HG03354 (cell line): ENCODE measurements at regions not wholly inside any gene's neighbourhood (a gene's known extent, or its start where the extent isn't known, plus 50 kb on each side); places are given as distances from the start of the nearest gene placed in this dataset.
A peak's percentile ranks its signal among the peaks of the same experiment; 100 is the strongest.
"Not testable (repeated sequence)": the region's sequence is repeated elsewhere in the genome, so short reads cannot be mapped to it uniquely, and the experiment has no call there.

Source experiments
- ATAC-seq: cut with Tn5 transposase; IDR thresholded peaks from one replicate; pipeline ENCODE4 v1.9.1; 2021; ENCODE audit warnings: mild to moderate bottlenecking; ENCODE audit not compliant: unreplicated experiment, poor library complexity, severe bottlenecking

DNA sequence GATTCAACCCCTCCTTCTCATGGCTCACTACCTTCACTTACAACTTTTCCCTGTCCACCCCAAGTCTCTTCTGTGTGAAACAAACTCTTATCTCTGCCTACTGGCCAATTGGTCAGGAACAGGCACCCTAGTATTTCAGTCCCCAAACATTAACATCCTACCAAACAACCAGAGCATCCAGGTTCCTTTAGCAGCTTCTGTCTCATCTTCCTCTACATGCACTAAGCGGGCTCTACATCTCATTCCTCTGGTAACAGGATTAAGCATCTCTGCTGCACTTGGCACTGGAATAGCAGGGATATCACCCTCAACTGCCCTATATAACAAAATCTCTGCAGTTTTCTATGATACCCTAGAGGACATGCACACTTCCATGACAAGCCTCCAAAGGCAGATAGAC, 116.2 kb downstream of the JRKL start:
- no peak for ATAC-seq

DNA sequence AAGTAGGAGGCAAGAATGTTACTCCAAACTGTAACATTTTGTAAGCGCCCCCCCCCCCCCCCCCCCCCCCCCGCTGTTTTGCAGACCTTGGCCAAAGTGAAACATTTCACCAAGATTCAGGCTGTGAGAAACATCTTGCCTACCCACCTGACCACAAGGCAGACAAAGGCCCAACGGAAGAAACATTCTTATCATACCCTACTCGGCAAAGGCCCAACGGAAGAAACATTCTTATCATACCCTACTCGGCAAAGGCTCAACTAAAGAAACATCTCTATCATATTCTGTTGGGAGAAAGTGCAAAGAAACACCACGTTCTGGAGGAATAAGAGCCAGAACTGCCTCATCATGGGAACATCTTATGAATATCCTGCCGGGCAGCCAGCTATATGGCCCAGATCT, 117.1 kb downstream of the JRKL start:
- no peak for ATAC-seq

DNA sequence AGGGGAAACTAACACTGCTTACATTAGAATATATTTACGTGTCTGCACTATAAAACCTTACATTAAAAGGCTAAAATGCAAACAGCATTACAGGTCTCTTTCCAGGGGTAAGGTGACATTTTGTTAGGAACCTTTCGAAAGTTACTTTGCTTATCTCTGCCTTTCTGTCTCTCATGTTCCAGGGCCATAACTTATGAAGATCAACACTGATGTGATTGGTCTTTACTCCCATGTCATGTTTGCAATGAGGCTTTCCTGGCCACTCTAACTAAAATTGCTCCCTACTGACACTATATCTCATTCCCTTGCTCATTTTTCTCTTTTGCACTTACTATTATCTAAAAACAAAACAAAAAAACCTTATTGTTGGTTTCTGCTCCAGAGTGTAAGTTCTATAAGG, 119.0 kb downstream of the JRKL start:
- no peak for ATAC-seq

DNA sequence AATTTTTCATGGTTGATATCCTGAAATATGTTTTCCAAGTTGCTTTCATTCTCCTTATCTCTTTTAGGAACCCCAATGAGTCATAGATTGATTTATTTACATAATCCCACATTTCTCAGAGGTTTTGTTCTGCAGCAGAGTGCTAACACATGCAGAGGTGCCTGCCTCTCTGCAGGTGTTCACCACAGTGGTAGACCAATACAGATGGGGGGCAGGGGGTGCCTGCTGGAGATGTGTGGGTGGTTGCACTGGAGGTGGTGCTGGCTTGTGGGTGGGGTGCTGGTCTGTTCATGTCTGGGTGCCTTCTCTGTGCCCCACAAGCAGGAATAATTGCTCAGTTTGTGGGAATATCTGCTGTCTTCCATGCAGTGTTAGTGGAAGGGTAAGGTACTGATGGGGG, 131.1 kb downstream of the JRKL start:
- no peak for ATAC-seq

DNA sequence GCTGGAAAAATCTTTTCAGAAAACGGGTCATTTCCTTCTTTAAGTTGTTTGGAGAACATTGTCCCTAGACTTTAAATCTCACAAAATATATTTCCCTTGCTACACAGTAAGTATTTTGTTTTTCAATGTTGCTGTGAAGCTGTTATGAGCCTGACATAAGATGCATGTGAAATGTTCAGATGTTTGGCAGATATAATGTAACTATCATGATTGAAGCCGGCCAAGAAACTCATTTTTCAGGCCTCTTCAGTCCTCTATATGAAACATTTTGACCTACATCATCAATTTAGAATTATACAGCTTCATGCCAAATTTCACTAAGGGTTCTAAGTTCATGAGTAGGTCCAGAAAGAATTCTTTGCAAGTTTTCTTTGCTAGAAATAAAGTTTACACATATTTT, 133.8 kb downstream of the JRKL start:
- ATAC-seq = no peak

DNA sequence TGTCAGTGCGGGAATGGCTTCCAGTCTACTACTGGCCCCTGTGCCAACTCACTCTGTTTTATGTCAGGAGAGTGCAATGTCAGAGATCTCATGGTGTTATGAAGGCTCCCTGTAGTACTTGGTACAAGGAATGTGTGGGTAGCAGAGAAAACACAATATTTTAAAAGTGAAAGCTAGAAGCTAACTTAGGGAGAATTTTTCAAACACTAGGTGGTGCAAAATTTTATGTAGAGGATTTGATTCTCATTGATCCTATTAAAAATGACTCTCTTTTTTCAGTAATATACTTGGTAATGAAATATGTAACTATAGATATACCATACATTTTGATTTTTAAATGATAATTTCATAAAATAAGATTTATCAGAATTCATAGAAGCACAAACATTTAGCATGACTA, 134.7 kb downstream of the JRKL start:
- ATAC-seq = no peak

DNA sequence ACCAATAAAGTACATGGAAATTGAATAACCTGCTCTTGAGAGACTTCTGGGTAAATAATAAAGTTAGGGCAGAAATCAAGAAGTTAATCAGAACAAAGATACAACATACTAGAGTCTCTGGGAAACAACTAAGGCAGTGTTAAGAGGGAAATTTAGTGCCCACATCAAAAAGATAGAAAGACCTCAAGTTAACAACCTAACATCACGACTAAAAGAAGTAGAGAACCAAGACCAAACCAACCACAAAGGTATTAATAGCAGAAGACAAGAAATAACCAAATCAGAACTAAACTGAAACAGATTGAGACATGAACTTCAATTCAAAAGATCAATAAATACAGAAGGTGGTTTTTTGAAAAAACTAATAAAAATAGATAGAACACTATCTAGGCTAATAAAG, 140.7 kb downstream of the JRKL start:
- no peak for ATAC-seq

DNA sequence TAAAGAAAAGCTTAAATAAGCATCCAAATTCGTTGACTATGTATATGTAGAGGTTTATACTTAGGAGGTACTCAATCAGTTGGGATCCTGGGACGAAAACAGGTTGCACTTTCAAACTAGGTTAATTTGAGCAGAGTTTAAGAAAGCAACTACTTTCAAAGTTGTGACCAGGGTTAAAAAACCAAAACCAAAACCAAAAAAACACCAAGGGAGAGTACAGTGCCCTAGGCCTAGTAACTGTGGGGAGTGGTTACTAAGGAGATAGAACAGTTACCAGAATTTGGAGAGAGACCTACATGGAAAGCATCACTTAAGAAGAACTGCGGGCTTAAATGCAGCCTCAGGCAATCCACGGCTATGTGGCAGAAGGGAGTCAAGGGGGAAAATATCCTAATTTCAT, 148.3 kb downstream of the JRKL start:
- ATAC-seq = peak; percentile 57

DNA sequence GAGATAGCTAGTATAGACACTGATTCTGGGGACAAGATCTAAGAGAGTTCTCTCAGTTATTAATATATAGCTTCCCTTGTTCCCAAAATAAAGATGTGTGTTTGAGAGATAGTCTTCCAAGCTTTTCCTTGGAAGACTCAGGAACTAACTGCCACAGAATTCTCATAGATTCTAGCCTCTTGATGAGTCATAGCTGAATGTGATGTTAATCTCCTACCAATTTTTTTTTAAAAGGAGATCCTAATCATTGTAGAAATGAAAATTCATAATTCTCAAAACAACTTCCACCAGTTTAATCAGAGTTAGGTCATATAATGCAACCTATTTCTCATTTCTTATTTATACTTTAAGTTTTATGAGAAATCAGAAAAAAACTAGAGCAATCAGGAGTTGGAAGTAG, 148.8 kb downstream of the JRKL start:
- ATAC-seq = no peak

DNA sequence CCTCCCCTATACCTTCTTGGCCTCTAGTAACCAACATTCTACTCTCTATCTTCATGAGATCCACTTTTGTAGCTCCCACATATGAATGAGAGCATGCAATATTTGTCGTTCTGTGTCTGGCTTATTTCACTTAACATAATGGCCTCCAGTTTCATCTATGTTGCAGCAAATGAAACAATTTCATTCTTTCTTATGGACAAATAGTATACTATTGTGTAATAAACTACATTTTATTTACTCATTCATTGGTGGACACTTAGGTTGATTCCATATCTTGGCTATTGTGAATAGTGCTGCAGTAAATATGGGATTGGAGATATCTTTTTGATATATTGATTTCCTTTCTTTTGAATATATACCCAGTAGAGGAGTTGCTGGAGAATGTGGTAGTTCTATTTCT, 151.1 kb downstream of the JRKL start:
- ATAC-seq = no peak

DNA sequence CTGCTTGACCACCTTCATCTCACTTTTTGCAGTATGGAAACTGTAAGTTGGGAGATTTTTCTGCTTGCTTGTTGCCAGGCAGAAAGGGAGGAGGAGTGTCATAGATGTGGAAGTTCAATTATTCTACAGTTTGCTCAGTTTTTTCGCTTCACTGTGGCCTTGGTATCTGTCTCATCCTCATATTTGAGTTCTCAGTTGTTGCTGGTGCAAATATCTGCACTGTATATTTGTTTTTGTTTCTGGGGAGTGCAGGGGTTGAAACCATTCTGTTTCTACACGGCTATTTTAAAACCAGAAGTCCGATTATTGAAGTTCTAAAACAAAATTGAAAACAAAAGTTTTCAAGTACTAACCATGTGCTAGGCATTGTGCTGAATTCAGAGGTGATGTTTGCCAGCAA, 153.4 kb downstream of the JRKL start:
- ATAC-seq = no peak

DNA sequence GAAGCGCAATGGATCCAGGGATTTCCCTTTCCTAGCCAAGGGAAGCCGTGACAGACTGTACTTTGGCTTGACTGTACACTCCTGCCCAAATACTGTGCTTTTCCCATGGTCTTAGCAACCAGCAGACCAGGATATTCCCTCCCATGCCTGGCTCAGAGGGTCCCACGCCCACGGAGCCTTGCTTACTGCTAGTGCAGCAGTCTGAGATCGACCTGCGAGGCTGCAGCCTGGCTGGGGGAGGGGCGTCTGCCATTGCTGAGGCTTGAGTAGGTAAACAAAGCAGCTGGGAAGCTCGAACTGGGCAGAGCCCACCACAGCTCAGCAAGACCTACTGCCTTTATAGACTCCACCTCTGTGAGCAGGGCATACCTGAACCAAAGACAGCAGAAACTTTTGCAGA, 155.4 kb downstream of the JRKL start:
- not testable (repeated sequence) for ATAC-seq

DNA sequence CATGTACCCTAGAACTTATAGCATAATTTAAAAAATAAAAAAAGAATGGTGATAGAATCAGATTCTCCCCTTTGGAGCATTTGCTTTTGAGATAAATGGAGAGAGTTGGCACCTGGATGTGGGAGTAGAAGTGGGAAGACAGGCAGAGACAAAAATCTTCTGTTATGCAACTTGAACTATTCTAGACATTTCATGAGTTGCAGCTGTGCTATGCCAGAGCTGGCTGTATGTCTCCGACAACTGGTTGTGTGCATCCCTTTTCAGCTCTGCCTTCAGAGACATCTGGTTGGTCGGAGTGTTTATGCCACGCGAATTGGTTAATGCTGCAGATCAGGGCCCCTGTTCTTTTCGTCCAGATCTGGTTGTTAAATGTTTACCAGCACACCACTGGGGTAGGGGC, 161.3 kb downstream of the JRKL start:
- ATAC-seq = no peak

DNA sequence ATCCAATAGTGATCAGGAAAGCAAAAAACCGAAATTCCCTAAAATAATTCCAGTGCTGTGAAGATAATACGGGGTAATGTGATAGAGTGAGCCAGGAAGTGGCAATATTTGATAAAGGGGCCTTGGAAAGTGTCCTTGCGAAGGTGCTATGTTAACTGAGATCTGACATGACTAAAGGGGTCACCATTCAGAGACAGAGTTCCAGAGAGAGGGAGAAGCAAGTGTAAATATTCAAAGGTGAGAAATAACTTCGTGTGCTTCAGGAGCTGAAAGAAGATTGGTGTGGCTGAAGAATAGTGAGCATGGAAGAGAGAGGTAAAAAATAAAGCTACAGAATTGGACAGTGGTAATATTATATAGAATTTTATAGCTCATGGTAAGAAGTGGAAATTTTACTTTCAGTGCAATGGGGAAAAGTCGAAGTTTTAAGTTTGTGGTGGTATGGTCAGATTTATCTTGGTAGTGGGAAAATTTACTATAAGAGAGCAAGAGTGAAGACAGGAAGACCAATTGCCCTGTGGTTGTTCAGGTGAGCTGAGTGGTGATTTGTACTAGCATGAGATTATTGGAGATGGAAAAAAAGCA, 164.5 kb downstream of the JRKL start:
- no peak for ATAC-seq

DNA sequence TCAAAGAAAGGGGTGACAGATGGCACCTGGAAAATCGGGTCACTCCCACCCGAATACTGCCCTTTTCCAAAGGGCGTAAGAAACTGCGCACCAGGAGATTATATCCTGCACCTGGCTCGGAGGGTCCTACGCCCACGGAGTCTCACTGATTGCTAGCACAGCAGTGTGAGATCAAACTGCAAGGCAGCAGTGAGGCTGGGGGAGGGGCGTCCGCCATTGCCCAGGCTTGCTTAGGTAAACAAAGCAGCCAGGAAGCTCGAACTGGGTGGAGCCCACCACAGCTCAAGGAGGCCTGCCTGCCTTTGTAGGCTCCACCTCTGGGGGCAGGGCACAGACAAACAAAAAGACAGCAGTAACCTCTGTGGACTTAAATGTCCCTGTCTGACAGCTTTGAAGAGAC, 166.0 kb downstream of the JRKL start:
- not testable (repeated sequence) for ATAC-seq

DNA sequence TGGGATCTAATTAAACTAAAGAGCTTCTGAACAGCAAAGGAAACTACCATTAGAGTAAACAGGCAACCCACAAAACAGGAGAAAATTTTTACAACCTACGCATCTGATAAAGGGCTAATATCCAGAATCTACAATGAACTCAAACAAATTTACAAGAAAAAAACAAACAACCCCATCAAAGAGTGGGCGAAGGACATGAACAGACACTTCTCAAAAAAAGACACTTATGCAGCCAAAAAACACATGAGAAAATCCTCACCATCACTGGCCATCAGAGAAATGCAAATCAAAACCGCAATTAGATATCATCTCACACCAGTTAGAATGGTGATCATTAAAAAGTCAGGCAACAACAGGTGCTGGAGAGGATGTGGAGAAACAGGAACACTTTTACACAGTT, 170.9 kb downstream of the JRKL start:
- not testable (repeated sequence) for ATAC-seq

DNA sequence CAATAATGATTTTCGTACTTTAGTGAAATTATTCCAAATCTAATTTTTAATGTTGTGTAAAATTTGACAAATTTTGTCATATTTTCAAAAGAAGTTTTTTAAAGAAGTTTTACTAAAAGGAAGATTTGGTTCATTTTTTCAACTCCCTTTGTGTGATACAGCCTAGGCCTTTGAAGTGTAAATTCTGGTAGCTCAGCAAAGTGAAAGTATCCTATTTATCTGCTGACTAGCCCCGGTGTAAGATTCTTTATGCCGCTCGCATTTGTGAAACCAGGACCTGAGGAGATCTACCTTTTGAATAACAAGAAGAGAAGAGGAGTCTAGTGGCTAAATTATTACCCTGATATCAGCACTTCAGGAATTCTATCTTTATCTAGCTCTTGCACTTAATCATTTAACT, 177.4 kb downstream of the JRKL start:
- no peak for ATAC-seq

DNA sequence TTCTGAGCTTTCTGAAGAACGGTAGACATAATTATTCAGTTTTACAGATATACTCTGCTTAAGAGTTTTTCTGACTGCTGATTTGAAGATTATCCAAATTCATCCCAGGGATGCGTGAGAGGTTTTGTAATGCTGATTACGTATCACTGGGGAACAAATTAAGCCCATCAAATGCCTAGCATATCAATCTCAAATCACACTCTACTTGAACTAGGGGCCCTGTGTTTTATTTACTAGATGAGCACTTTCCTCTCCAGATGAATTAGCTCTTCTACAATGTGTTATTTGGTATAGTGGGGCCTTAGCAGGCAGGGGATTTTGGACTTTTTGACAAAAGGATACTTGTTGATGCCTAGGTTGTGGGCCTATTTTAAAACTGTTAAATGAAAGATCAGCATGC, 177.9 kb downstream of the JRKL start:
- ATAC-seq = no peak

DNA sequence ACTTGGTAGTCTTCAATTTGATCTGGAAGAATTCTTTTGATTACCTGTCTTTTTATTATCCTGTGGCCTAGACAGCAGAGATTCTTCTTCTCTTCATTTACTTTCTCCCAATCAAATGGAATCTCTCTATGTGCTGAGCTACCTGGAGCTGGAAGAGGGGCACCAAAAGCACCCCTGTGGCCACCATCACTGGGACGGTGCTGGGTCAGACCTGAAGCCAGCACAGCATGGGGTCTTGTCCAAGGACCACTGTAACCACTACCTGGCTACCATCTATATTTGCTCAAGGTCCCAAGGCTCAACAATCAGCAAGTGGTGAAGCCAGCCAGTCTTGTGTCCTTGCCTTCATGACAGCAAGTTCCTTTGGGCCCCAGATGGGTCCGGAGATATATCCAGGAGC, 186.6 kb downstream of the JRKL start:
- ATAC-seq = no peak

DNA sequence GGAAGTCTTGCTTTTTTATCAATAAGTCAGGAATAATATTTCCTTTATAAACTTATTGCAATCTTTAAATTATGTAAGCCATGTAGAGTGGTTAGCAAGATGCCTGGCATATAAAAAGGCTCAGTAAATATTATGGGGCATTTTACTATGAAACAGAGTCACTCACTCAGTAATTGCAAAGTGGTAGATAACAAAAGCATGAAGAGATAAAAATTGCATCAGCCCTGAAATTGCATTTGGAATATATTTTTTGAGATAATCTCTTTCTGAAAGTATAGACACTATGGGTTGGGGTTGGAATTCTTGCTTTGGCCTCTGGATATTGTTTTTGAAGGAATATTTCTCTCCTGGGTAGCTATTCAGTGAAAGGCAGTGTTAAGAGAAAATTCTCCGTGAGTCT, 188.6 kb downstream of the JRKL start:
- no peak for ATAC-seq

DNA sequence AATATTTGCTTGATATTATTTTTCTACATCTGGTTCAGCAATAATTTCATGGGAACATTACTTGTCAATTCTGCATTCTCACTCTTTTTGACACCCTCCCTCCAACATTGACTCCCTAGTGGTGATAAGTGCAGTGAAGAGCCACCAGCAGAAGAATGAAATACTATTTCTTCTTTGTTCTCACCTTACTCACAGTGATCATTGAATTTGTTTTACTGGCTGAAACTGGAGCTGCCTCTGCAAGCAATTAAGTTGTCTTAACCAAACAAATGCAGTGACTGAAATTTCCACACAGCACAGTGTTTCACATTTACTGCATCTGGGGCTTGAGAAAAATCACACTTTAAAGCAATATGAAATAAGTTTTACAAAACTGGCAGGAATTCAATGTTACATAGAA, 189.8 kb downstream of the JRKL start:
- ATAC-seq = no peak

DNA sequence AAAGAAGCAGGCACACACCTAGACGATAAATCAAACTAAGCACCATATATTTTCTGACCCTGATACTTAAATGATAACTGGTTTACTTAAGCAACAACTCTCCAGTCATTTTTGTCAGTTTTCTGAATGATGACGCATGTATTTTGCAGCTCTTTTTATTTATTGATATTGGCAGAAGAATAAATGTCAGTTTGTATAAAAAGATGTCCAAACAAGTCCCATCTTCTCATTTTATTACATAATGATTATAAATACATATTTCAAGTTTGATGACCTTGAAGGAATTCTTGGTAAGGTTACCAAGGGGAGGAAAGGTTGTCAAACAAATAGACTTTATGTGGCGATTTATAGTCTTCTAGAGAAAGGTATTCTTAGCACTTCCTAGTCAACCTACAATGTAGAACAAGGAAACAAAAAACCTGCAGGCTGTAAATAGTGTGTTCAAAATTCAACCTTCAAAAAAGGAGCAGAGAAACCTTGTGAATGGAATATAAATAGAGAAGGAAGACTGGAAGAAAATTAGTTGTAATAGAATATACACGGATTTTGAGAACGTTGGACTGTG, 190.7 kb downstream of the JRKL start:
- no peak for ATAC-seq
